Suprapubic skin (tissue), 4 donors: ENCODE measurements at regions not wholly inside any gene's neighbourhood (a gene's known extent, or its start where the extent isn't known, plus 50 kb on each side); places are given as distances from the start of the nearest gene placed in this dataset.

Source experiments
- CTCF ChIP-seq, 2 donors: fragments of 200-600 bp in 1 of 2; fragments of 450-650 bp in 1 of 2; sonication (generic) in 1 of 2; IDR thresholded peaks; one replicate each; pipeline ENCODE4 v1.5.1; 2016 to 2019; ENCODE audit warnings: antibody characterized with exemption in 2 of 2, mild to moderate bottlenecking in 1 of 2, moderate library complexity in 1 of 2
- EP300 ChIP-seq: sonication (generic); formaldehyde crosslinking; IDR thresholded peaks from one replicate; pipeline ENCODE4 v1.6.1; 2017; ENCODE audit warnings: antibody characterized with exemption
- POLR2AphosphoS5 ChIP-seq, 3 donors: sonication (generic); formaldehyde crosslinking; IDR thresholded peaks; one replicate each; pipeline ENCODE4 v1.6.1; 2017; ENCODE audit warnings: antibody characterized with exemption in 3 of 3

DNA sequence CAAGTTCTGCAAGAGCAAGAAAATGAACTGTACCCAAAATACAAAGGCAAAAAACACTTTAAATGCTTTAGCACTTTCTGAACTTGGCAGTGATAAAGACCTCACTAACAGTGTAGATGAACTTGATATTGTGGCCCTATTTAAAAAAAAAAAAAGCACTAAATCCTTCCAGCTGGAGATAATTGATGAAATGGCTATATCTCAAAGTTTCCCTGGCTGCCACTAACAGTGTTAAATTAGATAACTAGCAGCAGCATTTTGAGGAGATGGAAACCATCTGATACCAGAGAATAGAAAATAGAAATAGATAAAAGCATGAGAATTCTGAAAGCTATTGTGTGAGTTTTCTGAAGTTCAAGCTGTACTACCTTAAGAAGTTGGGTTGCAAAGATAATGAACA, 317.2 kb downstream of the RWDD3 start:
- TF ChIP-seq EP300 (no peak), CTCF (IDR thresholded peaks at IDR 0.05) (no peak), POLR2AphosphoS5 (IDR thresholded peaks at IDR 0.05) (no peak)
